OCI-LY1 (cell line): ENCODE measurements at regions not wholly inside any gene's neighbourhood (a gene's known extent, or its start where the extent isn't known, plus 50 kb on each side); places are given as distances from the start of the nearest gene placed in this dataset.

Experiments
- CTCF ChIP-seq: fragments of 200-600 bp; sonication (generic), shearing (Covaris generic); IDR thresholded peaks from 2 replicates; pipeline ENCODE4 v1.5.1; 2017; ENCODE audit warnings: mild to moderate bottlenecking, antibody characterized with exemption, low read length, moderate library complexity, mixed read lengths
- EZH2 ChIP-seq: fragments of 200-600 bp; sonication (generic), shearing (Covaris generic); IDR thresholded peaks from 2 replicates; pipeline ENCODE4 v1.8.0; 2017; ENCODE audit warnings: borderline replicate concordance, mixed run types, mild to moderate bottlenecking, antibody characterized with exemption, low read length, moderate library complexity, mixed read lengths

- no peak for TF ChIP-seq CTCF
- no peak for TF ChIP-seq EZH2
Measured at GRCh38 chr18:51716277-51716676, 518.8 kb upstream of the MEX3C start.
